ENCODE measurements at regions not wholly inside any gene's neighbourhood (a gene's known extent, or its start where the extent isn't known, plus 50 kb on each side); places are given as distances from the start of the nearest gene placed in this dataset.

DNA sequence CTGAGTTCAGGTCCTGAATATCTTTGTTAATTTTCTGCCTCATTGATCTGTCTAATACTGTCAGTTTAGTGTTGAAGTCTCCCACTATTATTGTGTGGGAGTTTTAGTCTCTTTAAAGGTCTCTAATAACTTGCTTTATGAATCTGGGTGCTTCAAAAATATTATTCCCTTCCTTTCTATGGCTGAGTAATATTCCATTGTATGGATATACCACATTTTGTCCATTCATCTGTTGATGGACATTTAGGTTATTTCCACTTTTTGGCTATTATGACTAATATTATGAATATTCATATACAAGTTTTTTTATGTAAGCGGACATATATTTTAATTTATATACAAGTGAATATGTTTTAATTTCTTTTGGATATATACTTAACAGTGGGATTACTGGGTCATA is 82.7 kb downstream of the SDR9C7 start (continued):
- TF ChIP-seq BCL11A (IDR thresholded peaks at IDR 0.05; ENCODE audit: low read depth in 2 of 2, low read length in 2 of 2), result no peak
- TF ChIP-seq, protein P1, sequence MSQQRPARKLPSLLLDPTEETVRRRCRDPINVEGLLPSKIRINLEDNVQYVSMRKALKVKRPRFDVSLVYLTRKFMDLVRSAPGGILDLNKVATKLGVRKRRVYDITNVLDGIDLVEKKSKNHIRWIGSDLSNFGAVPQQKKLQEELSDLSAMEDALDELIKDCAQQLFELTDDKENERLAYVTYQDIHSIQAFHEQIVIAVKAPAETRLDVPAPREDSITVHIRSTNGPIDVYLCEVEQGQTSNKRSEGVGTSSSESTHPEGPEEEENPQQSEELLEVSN (IDR thresholded peaks at IDR 0.05), result no peak
- TF ChIP-seq NRF1 (IDR thresholded peaks at IDR 0.05; ENCODE audit: low read depth, low read length), result no peak
- TF ChIP-seq SP2 (IDR thresholded peaks at IDR 0.05; ENCODE audit: low read length), result no peak
